Panc1 (cell line): ENCODE measurements at regions not wholly inside any gene's neighbourhood (a gene's known extent, or its start where the extent isn't known, plus 50 kb on each side); places are given as distances from the start of the nearest gene placed in this dataset.

ENCODE experiments used
- POLR2AphosphoS5 ChIP-seq: IDR thresholded peaks from 2 replicates; pipeline ENCODE4 v1.6.1; 2012; ENCODE audit warnings: mild to moderate bottlenecking, low read depth, low read length, moderate library complexity
- TCF7L2 ChIP-seq: IDR thresholded peaks from 2 replicates; pipeline ENCODE4 v1.6.1; 2011; ENCODE audit warnings: mild to moderate bottlenecking, low read depth, low read length, inconsistent platforms
- TF ChIP-seq, protein P1 (sequence below): fragments of 450-650 bp; IDR thresholded peaks from 2 replicates; pipeline ENCODE4 v1.5.1; 2017; ENCODE audit warnings: mild to moderate bottlenecking
- TF ChIP-seq, protein P2 (sequence below), 2 experiments: IDR thresholded peaks; 2 replicates each; pipeline ENCODE4 v1.6.1; 2011 to 2012; ENCODE audit warnings: low read depth in 2 of 2, control low read depth in 1 of 2, low read length in 1 of 2, mild to moderate bottlenecking in 1 of 2, moderate library complexity in 1 of 2; ENCODE audit not compliant: insufficient read depth in 1 of 2

DNA sequence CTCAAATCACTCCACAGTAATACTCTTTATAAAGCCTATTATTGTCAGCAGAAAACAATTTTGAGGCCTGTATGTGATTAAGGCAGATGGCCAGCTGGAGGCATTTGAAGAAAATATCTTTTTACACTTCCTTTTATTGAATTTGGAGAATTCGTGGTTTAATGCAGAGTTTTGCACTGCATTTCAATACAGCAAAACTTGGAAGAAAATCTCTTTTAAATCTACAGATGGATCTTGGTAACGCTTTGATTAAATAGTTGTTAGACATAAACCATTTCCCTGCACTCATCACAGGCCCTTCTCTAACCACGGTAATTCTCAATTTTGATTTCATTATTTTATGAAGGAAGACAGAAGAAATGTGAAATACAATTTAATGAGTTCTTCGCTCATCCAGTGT is 185.7 kb downstream of the RFC3 start:
- TF ChIP-seq, protein P1, sequence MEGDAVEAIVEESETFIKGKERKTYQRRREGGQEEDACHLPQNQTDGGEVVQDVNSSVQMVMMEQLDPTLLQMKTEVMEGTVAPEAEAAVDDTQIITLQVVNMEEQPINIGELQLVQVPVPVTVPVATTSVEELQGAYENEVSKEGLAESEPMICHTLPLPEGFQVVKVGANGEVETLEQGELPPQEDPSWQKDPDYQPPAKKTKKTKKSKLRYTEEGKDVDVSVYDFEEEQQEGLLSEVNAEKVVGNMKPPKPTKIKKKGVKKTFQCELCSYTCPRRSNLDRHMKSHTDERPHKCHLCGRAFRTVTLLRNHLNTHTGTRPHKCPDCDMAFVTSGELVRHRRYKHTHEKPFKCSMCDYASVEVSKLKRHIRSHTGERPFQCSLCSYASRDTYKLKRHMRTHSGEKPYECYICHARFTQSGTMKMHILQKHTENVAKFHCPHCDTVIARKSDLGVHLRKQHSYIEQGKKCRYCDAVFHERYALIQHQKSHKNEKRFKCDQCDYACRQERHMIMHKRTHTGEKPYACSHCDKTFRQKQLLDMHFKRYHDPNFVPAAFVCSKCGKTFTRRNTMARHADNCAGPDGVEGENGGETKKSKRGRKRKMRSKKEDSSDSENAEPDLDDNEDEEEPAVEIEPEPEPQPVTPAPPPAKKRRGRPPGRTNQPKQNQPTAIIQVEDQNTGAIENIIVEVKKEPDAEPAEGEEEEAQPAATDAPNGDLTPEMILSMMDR: no peak
- TF ChIP-seq POLR2AphosphoS5 (no peak), TCF7L2 (no peak)
- TF ChIP-seq, protein P2, sequence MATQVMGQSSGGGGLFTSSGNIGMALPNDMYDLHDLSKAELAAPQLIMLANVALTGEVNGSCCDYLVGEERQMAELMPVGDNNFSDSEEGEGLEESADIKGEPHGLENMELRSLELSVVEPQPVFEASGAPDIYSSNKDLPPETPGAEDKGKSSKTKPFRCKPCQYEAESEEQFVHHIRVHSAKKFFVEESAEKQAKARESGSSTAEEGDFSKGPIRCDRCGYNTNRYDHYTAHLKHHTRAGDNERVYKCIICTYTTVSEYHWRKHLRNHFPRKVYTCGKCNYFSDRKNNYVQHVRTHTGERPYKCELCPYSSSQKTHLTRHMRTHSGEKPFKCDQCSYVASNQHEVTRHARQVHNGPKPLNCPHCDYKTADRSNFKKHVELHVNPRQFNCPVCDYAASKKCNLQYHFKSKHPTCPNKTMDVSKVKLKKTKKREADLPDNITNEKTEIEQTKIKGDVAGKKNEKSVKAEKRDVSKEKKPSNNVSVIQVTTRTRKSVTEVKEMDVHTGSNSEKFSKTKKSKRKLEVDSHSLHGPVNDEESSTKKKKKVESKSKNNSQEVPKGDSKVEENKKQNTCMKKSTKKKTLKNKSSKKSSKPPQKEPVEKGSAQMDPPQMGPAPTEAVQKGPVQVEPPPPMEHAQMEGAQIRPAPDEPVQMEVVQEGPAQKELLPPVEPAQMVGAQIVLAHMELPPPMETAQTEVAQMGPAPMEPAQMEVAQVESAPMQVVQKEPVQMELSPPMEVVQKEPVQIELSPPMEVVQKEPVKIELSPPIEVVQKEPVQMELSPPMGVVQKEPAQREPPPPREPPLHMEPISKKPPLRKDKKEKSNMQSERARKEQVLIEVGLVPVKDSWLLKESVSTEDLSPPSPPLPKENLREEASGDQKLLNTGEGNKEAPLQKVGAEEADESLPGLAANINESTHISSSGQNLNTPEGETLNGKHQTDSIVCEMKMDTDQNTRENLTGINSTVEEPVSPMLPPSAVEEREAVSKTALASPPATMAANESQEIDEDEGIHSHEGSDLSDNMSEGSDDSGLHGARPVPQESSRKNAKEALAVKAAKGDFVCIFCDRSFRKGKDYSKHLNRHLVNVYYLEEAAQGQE (IDR thresholded peaks at IDR 0.05; ENCODE audit: insufficient read depth in 1 of 2, low read depth in 2 of 2, low read length in 1 of 2): no peak
